NCI-H345 (cell line): ENCODE measurements at regions not wholly inside any gene's neighbourhood (a gene's known extent, or its start where the extent isn't known, plus 50 kb on each side); places are given as distances from the start of the nearest gene placed in this dataset.

ENCODE experiments used
- DNase-seq: peaks from one replicate; lab custom pipeline; 2025; lab: John Stamatoyannopoulos, UW

DNA sequence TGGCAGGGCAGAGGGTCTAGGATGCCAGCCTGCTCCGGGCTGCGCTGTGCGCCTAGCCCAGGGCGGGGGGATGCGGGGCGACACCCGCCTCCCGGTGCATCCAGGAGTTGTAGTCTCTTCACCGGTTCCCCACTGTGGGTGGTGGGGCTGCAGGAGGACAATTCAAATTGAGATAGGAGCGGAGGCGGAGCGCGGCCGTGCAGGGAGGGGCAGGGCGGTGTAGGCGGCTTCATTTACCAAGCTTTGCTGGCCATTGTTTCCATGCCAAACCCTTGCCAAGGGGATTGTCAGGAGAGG, 2047.4 kb downstream of the TP53TG3F start:
- no peak for DNase-seq

DNA sequence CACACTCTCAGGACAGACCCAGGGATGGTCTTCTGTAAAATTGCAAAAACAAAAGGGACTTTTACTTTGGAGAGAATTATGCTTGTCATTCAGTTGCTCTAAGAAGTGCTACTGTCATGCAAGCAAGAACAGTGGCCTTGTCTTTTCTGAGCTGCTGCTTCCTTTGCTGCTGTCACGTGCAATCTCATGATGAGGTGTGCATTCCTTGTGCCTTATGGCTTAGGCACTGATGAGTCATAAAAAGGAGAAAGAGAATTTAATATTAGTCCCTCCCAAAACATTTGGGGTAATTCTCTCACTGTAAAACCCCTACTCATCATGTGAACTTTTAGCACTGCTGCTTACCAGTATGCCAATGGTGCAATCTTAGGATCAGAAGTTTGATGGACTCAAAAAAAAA, 2051.3 kb downstream of the TP53TG3F start:
- DNase-seq: no peak

DNA sequence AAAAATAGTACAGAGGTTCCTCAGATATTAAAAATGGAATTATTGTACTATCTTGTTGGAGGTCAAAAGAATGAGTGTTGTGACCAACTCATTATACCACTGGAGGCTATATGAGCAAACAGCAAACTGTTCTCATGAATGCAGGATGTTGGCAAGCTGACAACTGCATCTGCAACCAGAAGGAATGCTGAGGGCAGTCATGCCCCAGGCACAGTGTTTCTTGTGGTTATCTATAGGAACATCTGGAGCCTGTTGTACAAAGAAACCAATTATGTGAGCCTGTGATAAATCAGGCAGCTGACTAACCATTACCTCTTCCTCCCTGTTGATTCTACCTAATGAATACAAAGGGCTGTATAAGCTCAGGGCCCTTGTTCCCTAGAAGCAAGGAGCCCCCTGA, 2057.1 kb downstream of the TP53TG3F start:
- DNase-seq: no peak

DNA sequence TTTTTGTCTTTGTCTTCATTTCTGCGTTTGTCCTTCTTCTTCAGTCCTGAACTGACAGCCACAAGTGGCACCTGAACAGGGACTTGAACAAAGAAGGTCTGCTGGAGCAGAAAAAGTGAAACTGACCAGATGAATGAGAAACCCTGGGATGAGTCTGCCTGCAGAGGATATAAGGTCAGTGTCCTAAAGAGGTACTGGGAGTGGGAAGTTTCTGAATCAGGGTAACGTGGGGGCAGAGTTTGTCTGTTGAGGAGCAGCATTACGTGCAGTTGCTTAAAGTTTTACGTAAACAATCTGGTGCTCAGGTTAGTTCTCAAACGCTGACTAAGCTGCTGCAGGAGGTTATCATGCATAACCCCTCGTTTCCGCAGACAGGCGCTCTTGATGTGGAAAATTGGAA, 2057.6 kb downstream of the TP53TG3F start:
- no peak for DNase-seq

DNA sequence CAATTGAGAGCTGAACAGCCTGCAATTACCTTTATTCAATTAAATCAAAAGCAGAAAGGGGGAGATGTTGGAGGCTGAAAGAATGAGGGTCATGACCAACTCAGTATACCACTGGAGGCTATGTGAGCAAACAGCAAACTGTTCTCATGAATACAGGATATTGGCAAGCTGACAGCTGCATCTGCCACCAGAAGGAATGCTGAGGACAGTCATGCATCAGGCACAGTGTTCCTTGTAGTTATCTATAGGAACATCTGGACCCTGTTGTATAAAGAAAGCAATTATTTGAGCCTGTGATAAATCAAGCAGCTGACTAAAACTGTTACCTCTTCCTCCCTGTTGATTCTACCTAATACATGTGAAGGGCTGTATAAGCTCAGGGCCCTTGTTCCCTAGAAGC, 2064.6 kb downstream of the TP53TG3F start:
- no peak for DNase-seq

DNA sequence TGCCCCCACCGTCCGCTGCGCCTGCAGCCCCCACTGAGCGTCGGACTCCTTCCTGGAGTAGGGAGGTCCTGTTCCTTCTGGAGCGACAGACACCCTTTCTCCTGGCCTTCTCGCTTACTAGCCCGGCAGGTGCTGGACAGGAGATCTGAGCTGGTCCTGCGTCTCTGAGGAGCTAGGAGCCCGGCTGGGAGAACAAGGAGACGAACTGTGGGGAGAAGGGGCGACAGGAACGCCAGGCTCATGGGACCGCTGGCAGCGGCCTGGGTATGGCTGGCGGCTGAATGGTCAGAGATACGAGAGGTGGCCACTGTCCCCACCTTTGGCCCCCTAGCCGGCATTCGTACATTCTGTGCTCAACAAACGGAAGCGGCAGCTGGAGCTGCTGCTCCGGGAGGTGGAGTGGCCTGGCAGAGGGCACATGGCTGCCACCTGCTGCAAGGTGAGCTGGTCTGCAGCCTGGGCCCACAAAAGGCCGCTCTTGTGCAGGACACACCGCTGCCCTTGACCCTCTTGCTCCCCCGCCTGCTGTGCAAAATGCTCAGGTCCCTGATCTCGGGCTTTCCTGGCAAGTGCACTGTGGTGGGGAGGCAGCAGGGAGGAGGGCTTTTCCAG, 2066.7 kb downstream of the TP53TG3F start:
- no peak for DNase-seq

DNA sequence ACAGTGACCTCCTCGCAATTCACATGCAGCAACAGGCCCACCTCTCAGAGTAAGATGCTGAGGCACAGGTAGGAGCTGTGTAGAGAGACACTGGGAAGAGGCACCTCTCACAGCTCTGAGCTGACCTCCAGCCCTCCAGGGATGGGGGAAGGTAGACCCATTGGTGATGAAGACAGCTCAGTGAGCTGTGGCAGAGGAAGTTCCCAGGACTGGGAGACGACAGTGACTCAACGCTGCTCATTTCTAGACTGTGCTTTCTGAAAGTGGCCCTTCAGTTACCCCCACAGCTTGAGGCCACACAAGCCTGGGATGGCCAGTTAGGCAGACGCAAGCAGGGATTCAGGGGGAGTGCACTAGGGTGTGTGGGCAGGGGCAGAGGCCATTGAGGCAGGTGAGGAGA, 2073.2 kb downstream of the TP53TG3F start:
- DNase-seq: no peak

DNA sequence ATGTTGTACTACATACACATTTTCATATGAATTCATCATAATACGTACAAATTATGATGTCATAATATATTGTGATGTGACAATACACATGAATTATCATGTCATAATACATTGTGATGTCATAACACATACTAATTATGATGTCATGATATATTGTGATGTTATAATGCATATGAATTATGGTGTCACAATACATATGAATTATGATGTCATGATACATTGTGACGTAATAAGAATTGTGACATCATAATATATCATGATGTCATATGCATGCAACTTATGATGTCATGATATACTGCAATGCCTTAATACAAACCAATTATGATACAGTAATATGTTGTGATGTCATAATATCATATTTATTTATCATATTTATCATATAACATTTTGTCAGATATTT, 2074.3 kb downstream of the TP53TG3F start:
- no peak for DNase-seq

DNA sequence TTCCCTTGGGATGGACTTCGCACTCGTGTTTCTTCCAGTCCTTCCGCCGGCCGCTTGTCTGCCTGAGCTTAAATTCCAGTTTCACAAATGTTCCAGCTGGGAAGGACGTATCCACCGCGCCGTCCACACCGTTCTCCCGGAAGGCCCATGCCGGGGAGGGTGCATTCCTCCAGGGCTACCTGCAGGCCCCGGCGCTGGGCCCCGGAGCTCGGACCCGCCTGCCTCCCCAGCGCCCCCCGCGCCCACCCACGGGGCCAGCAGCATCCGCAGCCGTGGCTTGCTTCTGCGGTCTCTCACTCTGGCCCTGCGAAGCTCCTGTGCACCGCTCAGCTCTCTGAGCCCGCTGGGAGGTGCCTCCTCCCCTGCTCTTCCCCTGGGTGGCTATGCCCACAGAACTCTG, 2084.1 kb downstream of the TP53TG3F start:
- DNase-seq: no peak

DNA sequence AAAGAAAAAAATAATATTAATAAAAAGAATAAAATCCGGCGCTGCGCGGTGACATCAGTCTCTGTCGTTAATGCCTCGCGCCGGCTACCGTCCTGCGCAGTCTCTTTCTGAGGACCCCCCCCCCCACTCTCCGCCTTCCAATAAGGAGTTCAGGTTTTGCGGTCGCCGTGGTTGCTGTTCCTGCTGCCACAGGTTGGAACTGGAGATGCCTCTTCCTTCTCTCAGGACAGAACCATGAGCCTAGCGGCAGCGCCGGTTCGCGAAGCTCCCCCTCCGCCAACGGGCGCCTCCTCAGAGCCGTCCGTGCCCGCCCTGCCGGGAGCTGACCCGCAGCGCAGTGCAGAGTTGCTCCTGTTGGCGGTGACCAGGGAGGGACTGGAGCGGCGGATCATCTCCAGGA, 2093.4 kb downstream of the TP53TG3F start:
- no peak for DNase-seq

DNA sequence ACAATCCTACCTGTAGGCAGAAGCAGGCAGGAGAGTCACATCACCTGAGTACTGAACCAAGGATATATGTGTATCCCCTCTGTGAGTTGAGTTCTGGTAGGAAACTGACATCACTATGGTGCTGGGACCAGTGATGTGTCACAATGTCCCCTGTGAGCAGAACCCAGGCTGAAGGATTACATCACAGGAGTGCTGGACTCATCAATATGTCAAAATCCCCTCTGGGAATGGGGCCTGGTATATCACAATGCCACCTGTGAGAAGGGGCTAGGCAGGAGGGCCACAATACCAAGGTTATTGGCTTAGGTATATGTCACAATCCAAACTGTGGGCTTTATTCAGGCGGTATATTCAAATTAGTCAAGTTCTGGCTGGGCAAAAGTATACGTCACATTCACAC, 2098.3 kb downstream of the TP53TG3F start:
- DNase-seq: no peak

DNA sequence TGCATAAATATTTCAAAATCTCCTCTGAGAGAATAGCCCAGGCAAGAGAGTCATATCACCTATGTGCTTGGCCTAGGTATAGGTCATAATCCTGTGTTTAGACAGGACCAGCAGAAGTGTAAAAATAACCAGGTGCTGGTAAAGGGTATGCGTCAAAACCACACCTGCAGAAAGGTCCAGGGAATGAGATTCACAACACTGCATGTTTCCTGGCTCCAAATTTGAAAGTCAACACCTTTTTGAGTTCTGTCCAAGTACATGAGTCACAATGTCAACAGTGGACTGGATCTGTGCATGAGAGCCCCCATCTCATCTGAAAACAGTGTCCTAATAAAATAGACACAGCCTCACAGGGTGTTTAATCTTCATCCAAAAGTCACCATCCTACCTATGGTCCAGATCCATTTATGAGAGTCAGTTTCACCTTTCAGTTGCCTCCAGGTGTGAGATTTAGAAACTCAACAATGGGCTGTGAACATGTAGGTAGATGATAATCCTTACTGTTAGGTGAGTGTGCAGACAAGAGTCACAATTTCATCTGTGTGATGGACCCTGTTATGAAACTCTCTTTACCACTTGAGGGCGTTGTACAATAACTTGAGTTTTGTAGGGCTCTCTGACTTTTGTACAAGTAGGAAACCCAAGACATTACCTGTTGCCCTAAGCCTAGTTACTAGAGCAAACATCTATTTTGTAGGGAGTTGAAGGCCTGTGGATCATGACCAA, 2100.7 kb downstream of the TP53TG3F start:
- DNase-seq: no peak

DNA sequence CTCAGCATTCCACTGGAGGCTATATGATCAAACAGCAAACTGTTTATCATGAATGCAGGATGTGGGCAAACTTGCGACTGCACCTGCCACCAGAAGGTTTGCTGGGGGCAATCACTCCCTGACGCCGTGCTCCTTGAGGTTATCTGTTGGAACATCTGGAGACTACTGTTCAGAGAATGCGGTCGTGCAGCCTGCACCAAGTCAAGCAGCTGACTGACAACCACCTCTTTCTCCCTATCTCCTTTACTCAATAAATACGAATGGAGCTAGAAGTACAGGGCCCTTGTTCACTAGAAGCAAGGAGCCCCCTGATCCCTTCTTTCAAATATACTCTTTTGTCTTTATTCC, 2101.2 kb downstream of the TP53TG3F start:
- DNase-seq: no peak

DNA sequence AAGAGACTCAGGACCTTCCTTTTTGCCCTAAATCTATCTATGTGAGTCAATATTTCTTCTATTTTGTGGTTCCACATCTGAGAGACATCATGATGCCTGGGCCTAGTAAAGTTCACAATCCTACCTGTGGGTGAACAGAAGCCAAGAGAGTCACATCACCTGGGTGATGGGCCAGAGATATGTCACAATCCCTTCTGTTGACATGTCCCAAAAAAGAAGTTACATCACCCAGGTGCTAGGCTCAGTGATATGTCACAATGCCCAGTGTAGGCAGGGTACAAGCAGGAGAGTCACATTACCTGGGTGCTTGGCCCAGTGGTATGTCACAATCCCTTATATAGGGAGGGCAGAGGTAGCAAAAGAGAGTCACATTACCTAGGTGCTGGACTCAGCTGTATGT, 2101.9 kb downstream of the TP53TG3F start:
- no peak for DNase-seq

DNA sequence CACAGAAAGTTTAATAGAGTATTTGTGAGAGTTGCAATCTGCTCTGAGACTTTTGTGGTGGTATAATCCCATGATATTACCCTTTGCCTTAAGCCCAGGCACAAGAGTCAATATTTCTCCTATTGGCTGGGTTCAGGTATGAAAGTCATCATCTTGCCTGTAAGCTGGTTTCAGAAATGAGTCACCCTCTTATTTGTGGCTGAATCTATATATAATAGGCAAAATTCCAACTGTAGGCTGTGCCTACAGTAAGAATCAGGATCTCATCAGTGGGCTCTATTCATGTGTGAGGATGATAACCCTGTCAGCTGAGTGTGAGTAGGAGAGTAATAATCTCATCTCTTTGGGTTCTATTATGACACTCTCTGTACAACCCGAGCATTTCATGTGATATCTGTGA, 2103.1 kb downstream of the TP53TG3F start:
- no peak for DNase-seq

DNA sequence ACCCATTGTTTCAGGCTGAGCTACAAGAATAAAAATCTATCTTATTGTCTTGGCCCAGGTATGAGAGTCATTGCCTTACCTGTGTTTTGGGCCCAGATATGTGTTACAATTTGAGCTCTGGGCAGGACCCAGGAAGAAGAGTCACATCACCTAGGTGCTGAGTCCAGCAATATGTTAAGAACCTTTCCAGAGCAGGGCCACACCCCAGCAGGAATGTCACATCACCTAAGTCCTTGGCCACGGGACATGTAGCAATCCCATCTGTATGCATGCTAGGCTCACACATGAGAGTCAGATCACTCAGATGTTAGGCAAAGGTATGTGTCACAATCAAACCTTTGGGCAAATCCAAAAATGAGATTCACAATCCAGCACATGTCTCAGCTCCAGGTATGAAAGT, 2103.5 kb downstream of the TP53TG3F start:
- DNase-seq: no peak

DNA sequence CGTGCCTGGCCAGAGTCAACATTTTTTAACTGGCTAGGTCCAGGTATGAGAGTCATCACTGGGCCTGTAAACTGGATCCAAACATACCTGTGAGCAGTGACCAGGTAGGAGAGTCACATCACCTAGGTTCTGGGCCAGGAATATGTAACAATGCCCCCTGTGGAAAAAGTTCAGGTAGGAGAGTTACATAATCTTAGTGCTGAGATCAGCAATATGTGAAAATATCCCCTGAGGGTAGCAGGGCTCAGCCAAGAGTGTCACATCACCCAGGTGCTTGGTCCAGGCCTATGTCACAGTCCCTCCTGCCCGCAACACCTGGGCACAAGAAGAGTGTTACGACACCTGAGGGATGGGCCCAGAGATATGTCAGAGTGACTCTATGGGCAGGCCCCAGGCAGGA, 2104.7 kb downstream of the TP53TG3F start:
- DNase-seq: no peak

DNA sequence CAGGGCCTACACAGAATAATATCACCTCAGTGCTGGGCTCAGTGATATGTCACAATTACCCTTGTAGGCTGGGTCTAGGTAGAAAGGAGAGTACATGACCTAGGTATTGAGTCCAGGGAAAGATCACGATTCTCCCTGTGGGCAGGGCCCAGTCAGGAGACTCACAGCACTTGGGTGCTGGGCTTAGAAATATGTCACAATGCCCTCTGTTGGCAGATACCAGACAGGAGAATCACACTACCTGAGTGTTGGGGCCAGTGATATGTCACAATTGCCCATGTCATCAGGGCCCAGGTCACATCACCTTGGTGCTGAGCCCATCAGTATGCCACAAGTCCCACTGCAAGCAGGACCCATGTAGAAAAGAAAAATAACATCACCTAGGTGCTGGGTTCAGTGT, 2105.5 kb downstream of the TP53TG3F start:
- DNase-seq: no peak

DNA sequence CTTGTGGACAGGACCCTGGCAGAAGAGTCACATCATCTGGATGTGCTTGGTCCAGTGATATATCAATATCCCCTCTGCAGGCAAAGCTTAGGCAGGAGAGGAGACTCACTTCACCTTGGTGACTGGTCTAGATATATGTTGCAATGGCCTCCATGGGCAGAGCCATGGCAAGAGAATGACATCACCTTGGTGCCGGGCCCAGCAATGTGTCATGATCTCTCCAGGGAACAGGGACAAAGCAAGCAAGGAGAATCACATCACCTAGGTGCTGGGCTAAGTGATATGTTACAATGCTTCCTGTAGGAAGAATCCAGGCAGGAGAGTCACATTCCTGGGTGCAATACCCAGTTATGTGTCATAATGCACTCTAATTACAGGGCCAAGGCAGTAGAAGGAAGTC, 2106.2 kb downstream of the TP53TG3F start:
- DNase-seq: no peak

DNA sequence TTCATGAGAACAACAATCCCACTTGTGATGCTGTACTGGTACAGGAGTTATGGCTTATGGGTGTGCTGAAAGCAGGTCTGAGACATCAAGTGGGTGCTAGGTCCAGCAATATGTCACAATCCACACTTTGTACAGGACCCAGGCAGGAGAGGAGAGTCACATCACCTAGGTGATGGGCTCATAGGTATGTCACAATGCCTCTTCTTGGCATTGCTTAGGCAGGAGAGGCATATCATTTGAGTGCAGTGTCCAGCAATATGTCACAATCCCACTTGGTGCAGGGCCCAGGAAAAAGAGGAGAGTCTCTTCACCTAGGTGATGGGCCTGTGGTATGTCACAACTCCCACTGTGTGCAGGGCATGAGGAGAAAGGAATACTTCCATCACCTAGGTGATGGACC, 2110.0 kb downstream of the TP53TG3F start:
- no peak for DNase-seq

DNA sequence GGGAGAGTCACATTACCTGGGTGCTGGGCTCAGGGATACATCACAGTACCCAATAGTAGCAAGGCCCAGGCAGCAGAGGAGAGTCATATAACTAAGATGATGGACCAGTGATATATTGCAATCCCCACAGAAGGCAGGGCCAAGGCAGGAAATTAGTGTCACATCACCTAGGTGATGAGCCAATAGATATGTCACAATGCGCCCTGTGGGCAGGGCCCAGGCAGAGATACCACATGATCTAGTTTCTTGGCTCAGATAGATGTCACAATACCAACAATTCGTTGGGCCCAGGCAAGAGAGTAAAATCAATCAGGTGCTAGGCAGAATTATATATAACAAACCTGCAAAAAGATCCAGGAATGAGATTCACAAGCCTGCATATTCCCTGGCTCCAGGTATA, 2111.5 kb downstream of the TP53TG3F start:
- no peak for DNase-seq

DNA sequence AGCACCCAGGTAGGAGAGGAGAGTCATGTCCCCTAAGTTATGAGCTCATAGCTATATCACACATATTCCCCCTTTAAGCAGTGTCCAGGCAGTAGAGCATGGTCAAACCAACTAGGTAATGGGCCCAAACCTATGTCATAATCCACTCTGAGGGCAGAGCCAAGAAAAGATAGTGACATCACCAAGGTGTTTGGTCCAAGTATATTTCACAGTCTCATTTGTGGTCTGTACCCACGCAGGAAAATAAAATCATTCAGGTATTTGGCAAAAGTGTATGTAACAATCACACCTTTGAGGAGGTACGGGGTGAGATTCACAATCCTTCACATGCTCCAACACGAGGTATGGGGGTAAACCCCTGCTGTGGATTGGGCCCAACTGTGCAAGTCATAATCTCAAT, 2112.8 kb downstream of the TP53TG3F start:
- DNase-seq: no peak

DNA sequence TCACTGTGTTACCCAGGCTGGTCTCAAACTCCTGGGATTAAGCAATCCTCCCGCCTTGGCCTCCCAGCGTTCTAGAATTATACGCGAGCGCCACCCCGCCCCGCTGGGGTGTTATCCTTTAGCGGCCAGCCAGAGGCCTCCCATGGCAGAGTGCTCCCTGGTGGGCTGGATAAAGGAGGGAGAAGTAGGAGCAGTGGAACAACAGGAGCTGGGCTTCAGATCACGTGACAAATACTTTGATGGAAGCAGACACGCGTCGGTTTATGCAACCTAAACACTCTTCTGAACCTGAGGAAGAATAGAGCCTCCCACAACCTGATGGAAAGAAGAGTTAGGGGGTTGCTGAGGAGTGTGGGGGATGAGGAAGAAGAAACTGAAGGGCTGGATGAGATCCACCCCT, 2114.0 kb downstream of the TP53TG3F start:
- DNase-seq: no peak

DNA sequence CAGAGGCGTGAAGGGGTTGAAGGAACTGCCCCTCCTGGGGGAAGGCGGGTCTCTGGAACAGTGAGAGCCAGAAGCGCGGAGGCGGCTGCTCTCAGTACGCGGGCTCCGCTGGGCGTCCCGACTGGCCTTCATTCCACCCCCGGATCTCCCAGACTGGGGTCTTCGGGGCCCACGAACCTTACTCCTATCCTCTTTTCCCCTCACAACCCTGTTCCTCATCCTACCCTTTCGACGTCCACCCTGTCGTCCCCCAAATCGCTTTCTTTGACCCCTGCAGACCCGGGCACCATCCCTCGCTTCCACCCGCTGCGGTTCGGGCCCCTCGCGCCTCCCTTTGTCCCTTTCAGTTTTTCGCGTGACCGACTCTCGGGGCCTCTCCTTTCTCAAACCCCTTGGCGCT, 2114.6 kb downstream of the TP53TG3F start:
- no peak for DNase-seq
